GM18868 (cell line): ENCODE measurements at regions not wholly inside any gene's neighbourhood (a gene's known extent, or its start where the extent isn't known, plus 50 kb on each side); places are given as distances from the start of the nearest gene placed in this dataset.

Experiments used
- ATAC-seq: cut with Tn5 transposase; IDR thresholded peaks from one replicate; pipeline ENCODE4 v1.9.1; 2021; ENCODE audit warnings: mild to moderate bottlenecking, moderate library complexity; ENCODE audit not compliant: unreplicated experiment

DNA sequence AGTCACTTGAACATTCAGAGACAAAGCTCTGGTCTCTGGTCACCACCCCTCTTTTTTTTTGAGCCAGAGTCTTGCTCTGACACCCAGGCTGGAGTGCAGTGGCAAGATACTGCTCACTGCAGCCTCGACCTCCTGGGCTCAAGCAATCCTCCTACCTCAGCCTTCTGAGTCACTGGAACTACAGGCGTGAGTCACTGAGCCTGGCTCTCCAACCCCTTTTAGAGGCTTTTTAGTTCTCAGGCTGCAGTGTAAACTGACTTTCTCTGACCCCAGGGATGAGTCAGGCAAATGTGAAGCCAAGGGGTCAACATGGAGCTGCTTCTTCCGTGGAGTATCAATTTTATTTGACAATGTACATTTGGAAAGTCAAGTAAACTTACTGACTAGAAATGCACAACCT lies 229.2 kb downstream of the PTTG2 start:
- no peak for ATAC-seq

DNA sequence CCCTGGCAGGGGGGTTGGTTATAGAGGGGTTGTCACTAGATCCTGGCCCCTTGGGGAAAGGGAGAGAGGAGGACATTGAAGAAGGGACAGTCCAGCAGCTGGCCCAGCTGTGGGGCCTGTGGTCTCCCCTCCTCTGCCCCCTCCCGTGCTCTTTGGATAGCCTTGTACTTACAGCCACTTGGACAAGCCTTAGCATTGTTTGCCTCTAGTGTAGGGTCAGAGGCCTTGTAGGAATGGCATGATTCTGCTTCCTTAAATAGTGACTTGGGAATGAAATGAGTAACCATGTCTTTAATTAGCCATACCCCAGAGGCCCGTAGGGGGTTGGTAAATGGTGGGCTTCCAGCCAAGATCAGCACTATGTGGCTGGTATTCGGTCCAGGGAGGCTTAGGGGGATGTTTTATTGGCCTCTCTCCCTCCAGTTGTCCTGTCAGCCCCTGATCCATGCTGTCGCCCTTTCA lies 230.6 kb downstream of the PTTG2 start:
- ATAC-seq = no peak

DNA sequence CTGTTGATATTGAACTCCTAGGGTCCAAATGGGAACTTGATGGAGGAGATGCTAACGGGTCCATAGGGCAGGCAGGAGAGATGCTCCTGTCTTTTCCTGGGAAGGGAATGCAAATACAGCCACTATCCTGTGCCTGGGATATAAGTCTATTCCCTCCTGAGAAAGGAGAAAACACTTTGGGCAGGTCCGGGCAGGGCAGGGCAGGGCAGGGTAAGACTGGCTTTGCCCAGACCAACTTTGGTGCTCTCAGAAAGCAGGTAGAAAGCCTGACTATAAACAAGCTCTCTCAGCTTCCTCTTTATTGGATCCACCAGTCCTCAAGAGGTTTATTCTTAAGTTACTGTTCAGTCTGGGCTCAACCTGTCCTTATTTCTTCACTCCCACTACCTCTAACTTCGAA lies 232.3 kb downstream of the PTTG2 start:
- no peak for ATAC-seq

DNA sequence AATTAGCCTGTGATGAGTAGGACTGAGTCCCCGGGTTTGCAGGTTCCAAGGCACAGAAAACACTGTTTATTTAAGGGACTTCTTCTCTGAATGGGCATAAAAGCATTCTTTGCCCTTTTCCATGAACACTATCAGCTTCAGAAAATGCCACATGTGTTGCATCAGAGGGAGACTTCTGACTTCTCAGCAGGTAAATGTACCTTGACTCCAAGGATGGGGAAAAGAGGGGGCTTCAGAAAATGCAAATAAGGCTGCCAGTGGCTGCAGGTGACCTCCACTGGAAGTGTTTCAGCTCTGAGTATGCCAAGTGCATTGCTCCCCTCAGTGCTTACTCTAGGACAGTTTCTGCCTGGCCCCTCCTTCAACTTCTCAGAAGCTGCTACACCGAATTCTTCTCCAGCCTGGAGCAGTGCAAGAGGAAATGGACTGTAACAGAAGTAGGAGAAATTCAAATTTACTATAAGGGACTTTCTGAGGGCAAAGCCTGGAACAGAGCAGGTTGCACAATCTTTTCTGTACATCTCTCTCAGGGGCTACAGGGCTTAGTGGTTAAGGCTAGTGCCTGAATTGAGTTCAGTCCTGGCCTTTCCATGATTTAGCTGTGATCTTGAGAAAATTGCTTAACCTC lies 233.2 kb downstream of the PTTG2 start:
- ATAC-seq = no peak

DNA sequence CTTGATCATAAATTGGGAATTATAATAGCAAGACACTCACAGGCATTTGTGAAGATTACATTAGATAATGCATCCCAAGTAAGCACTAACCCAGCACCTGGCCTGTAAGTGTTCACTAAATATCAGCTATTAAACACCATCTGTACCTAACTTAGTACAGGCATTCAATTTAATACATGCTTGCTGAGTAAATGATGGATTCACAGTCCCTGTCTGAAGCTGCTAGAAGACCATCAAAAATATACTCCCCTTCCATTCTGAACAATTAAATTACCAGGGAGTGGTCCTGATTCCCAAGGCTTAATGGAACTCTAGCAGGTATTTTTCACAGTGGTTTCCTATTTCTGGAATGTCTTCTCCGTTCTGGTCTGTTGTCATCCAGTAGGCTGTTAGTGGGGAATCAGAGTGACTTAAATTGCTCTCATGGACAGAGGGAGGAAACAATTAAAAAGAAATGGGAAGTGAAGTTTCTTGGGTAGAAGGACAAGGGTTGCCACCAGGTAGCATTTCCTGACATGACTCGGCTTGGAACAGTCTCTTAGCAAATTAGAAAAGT lies 233.9 kb downstream of the PTTG2 start:
- ATAC-seq = no peak

DNA sequence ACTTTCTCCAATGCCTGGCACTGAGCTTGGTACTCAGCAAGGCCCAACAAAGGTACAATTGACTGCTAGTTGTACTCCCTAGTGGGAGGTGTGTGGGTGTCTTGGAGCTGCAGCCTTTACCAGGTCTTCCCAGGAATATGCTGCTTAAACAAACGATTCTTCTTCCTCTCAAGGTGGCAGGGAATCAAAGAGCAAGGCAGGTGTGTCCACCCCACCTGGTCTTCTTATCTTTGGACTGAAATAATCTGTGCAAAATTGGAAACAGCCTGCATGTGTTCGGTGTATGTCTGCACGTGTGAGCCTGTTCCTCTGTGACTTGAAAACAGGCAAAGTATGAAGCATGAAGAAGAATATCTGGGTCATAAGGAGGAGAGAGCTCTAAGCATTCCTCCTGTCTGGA lies 235.3 kb downstream of the PTTG2 start:
- ATAC-seq = no peak

DNA sequence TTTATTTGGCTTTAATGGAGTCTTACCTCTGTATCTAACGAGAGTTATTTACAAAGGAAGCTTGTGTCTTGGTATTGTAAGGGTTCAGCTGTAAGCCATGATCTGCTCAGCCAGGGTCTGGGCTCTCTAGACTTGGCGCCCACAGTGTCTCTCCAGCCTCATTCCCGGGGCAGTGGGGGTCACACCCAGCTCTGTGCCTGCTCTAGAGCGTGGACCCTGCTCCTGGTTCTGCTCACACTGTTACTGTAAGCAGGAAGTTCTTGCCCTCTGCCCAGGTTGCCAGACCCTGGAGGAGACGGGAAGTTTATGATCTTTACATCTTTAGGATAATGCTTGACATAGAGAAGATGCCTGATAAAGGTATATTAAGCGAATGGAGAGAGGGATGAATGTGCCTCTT lies 235.7 kb downstream of the PTTG2 start:
- ATAC-seq = no peak

DNA sequence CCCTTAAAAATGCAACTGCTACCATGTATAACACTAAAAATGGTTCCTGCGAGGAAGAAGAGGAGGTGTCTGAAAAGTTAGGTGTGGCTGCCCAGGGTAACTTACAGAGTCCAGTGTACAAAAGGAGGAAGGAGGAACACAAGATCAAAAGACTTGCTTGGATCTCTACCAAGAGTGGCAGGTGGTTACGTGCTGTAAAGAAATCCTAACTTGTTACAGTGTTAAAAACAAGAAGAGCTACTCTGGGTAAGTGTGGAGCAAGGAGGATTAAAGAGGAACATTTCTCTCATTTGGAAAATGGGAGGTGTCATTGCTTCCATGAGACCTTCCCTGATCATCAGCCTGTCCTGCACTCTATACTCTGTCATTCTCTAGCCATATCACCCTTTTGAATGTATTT lies 242.0 kb downstream of the PTTG2 start:
- ATAC-seq = no peak

DNA sequence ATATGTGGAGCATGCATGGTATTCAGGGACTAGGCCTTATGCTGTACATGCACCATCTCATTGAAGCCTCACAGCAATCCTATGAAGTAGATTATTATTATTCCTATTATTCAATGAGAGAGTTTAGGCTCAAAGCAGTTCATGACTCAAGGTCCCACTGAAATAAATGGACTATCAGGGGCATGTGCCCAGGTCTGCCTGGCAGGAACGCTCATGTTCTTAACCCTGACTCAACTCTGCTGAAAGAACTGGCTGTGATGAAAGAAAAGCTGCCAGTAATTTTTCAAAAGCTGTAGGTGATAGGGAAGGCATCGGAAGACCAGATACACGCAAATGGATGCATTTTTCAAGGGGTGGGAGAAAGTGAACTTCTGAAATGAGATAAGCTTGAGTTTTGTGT lies 243.4 kb downstream of the PTTG2 start:
- no peak for ATAC-seq

DNA sequence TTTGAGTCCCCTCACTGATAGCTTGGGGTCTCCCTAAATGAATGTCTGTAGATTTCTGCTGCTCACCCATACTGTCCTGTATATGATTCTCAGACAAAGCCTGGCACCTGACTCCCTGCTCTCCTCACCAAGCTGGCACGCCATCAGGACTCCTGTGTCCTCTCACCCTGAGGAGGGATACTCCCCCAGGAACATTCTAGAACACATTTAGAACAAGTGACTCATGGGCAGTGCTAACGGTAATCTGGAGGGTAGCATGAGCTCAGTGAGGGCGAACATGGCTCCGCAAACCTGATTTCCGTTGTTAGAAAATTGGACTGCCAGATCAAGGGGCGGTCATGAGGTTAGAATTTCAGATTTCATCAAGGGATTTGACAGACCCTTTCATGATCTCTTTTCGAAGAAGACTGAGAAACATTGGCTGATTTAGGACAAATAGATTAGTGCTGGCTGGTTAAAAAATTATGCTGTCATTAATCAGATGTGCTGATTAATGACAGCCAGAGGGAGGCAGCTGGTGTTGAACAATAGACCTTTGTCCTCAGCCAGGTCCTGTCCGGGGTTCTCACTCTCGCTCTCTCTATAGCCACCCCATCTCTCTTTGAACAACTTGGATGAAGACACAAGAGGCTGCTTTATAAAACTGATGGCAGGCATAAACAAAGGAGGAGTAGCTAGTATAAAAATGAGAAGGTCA lies 244.3 kb downstream of the PTTG2 start:
- no peak for ATAC-seq

DNA sequence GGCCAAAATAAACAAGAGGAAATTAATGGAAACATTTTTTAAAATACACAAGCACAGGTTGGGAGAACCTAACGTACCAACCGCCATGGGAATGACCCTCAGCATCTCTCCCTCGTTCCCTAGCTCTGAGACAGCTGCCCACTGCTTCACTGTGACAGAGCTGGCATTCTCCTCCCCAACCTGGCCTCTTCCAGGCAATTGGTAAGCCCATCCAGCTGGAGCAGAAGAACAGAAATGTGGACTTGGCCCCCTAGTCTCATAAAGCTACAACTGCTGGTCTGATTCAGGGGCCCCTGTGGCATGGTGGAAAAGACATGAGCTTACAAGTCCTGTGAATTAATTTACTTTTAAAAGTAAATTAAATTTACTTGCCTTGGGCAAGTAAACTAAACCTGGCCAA lies 245.1 kb downstream of the PTTG2 start:
- ATAC-seq = no peak

DNA sequence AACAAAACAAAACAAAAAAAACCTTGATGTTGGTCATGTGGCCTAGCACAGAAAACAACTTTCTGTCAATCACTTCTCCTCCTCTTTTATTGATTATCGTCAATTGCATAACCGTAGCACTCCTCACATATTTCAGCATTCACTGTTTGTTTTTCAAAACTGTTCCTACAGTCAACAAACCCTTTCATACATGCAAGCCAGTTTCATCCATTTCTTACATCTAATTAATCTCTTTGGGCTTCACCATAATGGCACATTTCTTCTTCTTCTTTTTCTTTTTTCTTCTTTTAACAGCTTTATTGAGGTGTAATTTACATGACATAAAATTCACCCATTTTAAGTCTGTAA lies 246.9 kb downstream of the PTTG2 start:
- ATAC-seq = no peak

DNA sequence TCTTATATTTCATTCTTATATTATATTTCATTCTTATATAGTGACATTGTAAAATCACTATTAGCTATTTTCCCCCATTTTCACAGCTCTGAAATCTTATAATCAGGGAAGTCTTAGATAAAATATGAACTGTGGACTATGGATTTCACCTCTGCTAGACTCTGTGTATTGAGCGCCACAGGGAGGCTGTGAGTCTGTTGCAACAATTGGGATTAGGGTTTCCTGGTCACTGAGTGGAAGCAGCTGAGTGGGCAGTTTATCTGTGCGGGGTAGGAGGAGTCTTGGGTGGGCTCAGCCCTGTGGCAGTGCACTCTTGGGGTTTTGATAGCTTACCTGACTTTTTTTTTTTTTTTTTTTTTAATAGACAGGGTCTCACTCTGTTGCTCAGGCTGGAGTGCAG lies 249.5 kb downstream of the PTTG2 start:
- no peak for ATAC-seq

DNA sequence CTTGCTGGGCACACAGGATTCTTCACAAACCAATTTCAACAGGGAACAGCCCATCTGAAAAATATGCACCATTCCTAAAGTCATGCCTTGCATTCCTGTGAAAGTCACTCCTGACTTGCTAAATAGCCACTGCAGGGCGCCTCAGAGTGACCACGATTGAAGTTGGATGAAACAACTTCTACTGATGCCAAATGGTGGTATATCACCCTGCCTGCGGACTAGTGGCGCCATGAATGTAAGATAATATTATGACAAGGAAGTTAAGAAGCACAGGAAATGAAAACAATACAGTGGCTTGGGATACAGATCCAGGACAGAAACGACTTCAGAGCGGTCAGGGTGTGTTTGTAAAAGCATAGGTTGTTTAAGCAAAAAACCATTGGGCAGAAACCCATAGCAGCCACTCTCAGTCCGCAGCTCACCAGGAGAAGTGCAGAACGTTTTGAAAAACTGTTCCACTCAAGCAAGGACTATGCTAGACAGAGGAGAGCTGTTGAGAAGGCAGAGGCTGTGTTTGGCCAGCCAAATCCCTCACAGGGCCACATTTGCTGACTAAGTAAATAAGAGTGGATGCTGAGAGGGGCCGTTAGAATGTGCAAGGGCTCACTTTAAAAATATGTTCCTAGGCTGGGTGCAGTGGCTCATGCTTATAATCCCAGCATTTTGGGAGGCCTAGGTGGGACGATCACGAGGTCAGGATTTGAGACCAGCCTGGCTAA lies 250.4 kb downstream of the PTTG2 start:
- ATAC-seq = no peak

DNA sequence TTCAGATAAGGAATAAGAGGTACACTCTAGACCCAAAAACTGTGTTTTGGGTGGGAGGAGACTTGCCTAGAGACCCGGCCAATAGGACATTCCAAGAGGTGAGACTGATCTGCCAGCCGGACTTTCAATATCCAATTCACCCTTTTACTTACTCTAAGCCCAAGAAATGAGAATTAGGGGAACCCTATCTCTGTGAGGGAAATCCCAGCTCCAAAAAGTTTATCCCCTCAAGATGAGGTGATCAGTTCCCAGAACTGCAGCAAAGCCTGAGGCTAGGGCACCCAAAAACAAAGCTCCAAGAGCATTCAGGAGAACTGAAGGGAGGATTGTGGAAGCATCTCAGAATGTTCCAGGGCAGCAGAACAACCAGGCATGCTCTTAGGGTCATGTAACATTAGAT lies 251.7 kb downstream of the PTTG2 start:
- ATAC-seq = no peak

DNA sequence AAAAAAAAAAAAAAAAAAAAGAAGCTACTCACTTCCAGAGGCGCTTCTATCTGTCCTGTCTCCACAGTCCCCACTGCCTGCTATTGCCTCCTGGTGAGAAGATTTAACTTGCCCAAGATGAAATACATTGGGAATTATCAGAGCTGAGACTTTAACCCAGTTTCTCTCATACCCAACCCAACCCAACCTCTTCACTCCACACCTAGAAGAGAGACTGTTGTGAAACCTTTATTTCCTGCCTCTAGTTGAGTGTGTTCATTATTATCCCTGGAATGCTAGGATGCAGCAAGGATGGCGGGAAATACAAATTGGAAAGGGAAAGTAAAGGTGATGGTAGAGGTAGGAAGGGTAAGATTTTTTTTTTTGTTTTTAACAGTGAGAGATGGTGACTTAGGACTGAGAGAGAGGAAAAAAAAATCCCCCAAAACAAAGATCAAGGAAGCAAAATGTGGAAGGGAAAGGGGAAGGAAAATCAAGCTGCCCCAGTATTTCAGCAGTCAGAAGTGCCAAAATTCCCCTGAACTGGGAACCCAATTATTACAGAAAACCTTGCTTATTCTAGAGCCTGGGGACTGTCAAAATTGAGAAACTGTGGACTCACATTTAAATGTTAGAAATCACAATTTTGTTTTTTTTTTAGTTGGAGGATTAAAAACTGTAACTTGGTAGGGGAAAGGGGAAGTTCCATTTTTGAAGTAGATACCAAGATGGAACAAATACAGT lies 253.0 kb downstream of the PTTG2 start:
- no peak for ATAC-seq

DNA sequence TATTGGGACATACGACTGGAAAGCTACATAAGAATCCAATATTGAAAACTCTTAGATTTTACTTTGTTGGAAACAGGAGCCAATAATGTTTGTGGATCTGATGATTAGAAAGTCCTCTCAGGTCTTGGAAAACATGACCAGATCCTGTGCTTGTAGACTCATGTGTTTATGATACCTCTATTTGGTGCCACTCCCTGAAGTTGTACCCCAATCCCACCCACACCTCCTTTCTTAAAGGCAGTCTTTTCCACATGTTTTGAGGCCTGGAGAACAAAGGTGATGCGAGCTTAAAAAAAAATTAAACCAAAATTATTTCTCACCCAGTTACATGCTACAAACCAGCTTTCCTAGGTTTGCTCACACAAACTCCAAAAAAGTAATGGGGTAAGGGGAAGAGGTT lies 262.7 kb downstream of the PTTG2 start:
- ATAC-seq = no peak

DNA sequence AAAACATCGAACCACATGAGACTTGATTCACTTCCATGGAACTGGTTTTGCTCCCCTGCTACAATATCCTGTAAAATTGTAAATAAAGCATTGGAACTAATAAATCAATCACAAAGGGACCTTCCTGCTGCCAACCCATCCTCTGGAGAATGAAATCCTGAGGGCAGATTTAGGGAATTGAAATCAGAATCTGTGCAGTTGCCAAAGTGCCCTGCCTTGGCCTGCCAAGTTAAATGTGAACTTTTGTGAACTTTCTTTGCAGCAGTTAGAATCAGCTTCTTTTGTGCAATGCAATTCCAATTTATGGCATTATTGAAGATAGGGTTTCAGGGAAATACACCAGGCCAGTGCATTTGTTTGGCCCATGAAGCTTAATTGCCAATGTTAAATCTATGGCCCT lies 263.1 kb downstream of the PTTG2 start:
- ATAC-seq = no peak

DNA sequence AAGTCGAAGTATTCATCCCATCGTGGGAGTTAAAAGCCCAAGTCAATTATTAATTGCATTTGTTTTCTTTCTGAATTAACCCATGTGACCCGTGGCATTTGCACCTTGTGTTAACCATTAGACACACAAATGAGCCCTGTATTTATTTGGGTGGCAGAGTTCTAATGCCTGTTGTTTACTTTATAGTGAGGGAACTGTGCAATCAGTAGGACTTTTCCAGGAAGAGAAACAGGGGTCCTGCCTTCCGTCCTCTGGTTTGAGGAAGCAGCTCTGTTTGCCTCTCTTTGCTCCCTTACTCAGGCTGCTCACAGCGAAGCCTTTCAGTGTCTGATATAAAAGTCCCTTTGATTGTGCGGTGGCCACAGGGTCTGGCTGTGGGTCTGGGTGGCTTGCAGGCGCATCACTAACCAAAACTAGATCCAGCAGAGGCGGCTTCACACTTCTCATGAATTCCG lies 263.6 kb downstream of the PTTG2 start:
- no peak for ATAC-seq

DNA sequence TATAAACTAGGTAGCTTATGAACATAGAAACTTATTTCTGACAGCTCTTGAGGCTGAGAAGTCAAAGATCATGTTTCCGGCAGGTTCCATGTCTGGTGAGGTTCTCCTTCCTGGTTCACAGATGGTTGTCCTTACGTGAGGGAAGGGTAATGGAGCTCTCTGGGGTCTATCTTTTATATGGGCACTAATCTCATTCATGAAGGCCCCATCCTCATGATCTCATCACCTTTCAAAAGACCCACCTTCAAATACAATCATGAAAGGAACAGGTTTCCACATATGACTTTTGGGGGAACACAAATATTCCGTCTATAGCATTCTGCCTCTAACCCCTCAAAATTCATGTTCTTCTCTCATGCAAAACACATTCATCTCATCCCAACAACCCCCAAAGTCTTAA lies 264.7 kb downstream of the PTTG2 start:
- ATAC-seq = no peak

DNA sequence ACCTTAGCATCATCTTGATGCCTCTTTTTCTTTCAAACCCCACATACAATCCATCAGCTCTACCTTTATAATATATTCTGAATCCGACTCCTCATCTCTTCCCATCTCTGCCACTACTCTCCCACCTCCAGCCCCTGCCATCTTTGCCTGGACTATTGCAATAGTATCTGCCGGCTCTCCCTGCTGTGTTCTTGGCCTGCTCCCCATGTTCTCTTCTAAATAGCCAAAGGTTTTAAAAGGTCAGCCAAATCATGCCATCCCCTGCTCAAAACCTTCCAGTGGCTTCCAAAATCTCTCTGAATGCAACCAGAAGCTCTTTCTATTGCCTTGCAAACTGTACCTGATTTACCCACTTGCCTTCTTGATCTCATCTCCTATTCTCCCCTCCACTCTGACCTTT lies 266.0 kb downstream of the PTTG2 start:
- ATAC-seq = no peak
